Activated CD4-positive, alpha-beta T cell treated with anti-CD3 and anti-CD28 coated beads, Interleukin-2, amount 50 U/mL, for 48 hours (primary cell): ENCODE measurements at regions not wholly inside any gene's neighbourhood (a gene's known extent, or its start where the extent isn't known, plus 50 kb on each side); places are given as distances from the start of the nearest gene placed in this dataset.
A peak's percentile ranks its signal among the peaks of the same experiment; 100 is the strongest.

Source experiments
- DNase-seq, 2 experiments: peaks; one replicate each; pipeline ENCODE4 v3.0.0-alpha.2; 2020

DNA sequence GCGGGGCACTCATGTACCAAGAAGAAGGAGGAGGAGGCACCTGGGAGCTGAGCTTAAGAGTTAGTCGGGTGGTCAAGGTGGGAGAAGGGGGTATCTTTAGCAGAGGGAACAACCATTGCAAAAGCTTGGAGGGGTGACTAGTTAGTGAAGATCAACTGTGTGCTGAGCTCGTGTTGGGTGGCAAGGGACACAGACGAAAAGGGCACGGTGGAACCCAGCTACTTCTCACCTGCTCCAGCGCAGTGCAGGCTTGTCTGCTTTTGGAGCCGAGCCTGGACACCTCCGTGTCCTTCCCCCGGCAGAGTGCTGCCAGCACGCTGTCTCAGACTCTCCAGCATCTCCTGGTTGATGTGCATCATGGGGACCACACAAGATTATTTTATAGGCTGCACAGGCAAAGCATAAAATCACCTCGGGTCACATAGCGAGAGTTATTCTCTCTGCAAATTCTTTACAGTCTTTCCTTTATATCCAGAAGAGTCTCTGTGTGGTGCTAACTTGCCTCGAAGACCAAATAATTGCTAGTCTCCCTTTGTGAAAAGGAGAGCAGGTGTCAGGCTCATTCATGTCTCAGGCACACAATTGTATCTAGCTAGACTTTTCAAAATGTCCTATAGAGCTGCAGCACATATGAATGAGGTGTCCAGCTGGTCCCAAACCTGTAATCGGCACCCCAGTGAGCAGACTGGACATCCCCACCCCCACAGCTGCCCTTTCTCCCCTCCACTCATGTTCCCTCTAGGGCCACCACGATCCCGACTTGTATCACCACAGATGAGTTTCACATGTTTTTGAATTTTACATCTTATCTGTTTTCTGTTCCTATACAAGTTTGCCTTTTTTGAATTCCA lies 123.4 kb downstream of the CEBPB start:
- no peak for DNase-seq

DNA sequence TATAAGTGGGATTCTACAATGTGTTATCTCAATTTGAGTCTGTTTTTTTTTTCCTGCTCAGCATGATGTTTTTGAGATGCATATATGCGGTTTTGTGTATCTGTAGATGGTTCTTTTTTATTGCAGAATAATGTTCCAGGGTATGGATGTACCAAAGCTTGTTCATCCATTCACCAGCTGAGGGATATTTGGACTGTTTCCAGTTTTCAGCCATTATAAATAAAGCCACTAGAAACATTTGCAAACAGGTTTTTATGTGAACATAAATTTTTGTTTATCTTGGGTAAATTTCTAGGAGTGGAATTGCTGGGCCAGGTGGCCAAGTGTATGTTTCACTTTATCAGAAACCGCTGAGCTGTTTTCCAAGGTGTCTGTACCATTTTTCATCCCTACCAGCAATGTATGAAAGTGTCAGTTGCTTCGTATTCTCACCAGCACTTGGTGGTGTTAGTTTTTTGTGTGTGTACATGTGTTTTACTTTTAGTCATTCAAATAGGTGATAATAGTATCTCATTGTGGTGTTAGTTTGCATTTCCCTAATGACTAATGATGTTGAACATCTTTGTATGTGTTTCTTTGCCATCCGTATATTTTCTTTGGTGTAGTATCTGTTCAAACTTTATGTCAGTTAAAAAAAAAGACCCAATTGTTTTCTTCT lies 124.2 kb downstream of the CEBPB start:
- DNase-seq = no peak

DNA sequence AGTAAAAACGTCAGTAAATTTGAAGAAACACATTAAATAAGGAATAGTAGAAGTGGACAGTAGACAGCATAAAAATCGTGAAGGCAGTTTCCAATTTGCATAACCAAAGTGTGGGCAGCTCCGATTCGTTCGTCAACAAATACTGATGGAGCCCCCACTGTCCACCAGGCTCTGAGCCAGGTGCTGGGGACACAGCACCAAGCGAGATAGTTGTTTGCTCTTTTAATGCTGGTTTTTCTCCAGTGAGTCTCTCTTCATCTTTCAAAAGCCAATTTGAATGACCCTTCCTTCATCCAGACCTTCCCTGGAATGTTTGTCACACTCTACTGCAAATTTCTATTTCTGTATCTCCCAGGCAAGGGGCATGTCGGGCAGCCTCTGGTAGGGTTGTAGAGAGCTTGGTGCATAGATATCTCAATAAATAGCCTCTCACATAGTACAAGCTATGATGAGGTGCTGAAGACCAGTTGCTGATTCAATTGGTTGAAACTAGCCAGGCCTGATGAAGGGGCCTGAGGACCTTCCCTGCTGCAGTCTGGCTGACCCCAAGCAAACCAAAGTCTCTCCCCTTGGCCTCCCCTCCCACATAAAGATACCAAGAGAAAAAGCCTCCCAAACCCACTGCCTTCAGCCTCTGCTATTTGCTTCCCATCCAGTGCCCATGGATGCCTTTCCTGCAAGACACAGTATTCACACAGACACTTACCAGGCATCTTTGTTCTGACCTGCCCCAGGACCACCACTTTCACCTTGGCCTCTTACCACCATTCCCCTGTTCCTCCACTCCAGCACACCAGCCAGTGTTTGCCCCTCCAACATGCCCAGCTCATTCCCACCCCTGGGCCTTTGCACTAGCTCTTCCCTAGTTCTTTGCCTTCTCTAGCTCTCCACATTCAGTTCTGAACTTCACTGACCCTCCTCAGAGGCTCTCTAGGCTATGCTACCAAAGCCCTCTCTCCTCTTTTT lies 125.2 kb downstream of the CEBPB start:
- no peak for DNase-seq

DNA sequence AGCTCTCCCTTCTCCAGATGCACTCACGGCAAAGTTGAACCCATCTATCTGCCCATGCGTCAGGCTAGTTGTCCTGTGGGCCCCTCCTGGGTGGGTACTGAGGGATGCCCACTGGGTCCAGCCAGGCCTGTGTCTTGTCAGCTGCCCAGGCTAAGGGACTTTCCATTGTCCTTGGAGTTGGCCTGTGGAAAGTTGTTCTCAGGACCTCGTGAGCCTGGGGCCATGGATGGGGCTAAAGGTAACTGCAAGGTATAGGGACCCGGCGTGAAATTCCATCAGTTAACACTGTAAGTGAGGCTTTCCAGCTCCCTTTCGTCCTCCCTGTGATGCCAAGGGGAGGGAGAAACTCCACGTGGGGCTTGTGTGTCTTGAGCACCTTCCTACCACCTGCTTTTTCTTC lies 126.5 kb downstream of the CEBPB start:
- no peak for DNase-seq

DNA sequence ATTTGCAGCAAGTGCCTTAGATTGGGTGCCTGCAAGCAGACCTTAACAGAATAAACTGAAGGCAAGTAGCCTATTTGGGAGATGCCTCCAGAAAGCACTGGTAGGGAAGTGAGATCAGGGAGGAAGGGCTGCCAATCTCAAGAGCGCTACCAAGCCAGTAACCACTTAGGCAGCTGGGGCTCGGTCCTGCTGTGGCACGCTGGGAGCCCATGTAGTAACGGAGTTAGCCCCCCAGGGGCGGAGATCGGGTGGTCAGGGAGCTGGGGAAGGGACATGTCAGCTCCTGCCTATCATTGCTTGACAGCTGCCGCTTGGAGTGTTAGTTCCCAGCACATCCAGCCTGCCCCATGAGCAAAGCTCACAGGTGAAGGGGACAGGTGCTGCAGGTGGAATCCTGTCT lies 127.0 kb downstream of the CEBPB start:
- no peak for DNase-seq

DNA sequence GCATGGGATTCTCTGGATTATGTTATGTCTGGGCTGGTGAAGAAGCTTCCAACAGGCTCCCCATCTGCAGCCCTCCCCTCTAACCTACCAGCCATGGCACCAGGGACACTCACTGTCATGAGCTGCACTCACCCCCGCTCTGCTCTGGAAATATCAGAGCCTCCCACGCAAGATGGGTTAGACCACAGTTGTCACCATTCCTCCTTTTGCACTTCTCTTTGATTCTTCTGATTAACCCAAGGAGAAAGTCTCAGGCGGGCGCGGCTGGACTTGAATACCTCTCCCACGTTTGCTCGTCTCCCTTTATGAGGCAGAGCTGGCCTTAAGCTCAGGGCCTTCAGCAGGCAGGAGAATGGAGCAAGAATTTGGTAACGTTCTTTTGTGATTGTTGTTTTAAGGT lies 128.1 kb downstream of the CEBPB start:
- peak in 1 of 2 experiments; percentile 21 for DNase-seq

DNA sequence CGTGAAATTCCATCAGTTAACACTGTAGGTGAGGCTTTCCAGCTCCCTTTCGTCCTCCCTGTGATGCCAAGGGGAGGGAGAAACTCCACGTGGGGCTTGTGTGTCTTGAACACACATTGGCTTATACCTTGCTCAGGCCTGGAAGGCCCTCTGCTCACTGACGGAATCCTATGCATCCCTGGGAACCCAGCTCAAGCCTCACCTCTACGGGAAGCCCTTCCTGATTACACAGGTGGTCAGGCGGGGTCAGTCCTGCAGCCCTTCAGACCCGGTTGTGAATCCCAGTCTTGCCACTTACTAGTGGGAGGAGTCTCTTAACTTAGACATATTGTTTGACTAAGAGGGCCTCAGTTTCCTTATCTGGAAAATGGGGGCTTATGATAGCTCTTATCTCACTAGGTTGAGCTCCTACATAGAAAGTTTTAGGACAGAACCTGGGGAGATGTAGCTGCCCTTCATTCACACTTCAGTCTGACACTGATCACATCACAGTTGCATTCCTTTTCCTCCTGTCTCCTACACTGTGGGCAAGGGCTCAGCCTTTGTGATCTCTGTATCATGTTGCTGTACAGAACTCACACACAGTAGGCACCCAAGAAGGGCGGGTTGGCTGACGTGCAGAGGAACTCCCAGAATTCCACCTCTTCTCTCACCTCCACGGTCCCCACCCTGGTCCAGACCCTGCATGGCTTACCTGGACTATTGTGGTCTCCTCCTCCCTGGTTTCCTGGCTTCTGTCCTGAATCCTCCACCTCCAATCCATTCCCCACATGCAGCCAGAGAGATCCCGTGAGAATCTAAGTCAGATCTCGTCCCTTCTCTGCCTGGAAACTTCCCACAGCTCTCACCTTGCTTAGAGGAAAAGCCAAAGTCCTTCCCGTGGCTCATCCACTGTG lies 129.6 kb downstream of the CEBPB start:
- DNase-seq = no peak

DNA sequence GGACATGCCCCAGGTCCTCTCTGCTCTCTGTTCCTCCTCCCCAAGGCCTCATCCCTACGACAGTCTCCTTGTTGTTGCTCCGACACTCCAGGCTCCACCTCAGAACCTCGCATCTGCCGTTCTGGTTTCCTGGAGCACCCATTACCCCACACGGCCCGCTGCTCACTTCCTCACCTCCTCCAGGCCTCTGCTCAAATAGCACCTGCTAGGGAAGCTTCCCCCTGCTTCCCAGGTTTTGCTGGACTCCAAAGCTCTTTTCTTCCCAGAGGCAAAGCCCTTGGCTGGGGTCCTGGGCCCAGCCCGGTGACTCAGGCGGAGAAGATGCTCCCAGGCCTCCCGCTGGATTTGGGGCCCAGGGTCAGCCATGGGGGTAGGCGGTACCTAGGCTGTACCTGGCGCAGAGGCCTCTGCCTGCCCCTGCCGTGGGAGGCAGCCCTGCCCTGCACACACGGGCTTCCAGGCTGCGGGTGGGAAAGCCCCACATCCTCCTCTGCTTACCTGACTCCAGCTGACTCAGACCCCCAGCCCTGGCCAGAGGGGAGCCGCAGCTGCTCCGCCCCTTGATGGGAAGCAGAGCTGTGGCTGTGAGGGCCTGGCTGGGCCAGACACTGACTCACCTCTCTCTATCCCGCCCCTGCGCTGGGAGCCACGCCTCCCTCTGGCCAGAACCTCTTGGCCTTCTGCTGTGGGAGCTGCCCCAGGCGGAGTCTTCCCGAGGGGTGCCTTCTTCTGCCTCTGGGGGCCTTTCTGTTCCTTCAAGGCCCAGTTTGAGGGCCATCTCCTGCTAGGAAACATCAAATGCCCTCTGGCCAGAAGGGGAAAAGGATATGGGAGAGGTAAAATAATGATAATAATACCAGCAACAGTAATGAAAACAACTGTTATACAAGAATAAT lies 130.5 kb downstream of the CEBPB start:
- peak; percentile 43 to 54 for DNase-seq

DNA sequence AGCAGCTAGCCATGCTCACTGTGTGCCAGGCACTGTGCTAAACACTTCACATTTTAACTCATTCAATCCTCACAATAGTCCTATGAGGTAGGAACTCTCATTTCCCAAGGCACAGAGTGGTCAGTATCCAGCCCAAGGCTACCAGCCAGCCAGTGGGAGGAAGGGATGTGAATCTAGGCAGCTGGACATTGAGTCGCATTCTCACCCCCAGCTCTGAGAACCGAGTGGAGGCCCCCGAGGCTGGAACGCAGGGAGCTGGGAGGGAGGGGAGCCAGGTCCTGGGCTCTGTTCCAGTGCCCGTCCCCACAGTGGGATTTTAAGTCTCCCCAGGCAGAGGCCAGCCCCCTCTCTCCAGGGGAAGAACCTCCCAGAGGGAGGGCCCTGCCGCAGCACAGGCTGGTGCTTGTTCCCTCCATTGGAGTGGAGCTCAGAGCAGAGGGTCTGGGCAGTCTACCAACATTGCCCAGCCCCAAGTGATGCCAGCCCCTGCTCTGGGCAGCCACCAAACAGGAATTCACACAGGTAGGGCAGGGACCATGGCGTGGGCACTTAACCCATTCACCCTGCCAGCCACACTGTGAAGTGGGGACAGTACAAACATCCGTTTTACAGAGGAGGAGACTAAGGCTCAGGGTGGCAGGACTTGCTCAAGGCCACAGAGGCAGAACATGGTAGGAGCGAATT lies 131.3 kb downstream of the CEBPB start:
- DNase-seq = no peak

DNA sequence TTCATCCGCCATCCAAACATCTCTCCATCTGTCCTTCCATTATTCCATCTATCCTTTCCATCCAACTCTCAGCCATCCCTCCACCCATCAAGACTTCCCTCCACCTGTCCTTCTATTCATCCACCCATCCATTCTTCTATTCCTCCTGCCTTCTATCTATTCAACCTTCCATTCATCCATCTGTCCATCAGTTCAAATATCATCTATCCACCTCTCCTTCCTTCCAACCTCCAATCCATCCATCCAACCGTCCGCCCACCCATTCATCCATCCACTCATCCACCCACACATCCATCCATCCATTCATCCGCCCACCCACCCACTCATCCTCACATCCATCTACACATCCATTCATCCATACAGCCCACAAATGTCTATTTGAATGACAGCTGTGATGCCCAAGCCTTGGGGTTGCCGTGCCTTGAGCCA lies 132.1 kb downstream of the CEBPB start:
- no peak for DNase-seq

DNA sequence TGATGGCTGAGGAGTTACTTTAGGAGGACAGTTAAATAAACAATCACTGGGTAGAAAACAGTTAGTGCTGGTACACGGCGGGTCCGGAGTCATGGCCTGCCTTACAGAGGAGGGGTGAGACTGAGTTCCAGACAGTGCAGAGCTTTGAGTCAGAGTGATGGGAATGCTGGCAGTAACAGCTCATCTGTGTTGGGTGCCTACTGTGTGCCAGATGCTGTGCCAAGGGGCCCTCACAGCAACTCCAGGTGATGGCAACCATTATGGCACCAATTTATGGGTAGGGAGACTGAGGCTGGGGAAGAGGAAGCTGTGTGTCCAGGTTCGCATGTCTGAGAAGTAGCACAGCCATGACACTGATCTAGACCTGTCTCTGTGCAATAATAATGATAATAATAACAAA lies 132.6 kb downstream of the CEBPB start:
- no peak for DNase-seq

DNA sequence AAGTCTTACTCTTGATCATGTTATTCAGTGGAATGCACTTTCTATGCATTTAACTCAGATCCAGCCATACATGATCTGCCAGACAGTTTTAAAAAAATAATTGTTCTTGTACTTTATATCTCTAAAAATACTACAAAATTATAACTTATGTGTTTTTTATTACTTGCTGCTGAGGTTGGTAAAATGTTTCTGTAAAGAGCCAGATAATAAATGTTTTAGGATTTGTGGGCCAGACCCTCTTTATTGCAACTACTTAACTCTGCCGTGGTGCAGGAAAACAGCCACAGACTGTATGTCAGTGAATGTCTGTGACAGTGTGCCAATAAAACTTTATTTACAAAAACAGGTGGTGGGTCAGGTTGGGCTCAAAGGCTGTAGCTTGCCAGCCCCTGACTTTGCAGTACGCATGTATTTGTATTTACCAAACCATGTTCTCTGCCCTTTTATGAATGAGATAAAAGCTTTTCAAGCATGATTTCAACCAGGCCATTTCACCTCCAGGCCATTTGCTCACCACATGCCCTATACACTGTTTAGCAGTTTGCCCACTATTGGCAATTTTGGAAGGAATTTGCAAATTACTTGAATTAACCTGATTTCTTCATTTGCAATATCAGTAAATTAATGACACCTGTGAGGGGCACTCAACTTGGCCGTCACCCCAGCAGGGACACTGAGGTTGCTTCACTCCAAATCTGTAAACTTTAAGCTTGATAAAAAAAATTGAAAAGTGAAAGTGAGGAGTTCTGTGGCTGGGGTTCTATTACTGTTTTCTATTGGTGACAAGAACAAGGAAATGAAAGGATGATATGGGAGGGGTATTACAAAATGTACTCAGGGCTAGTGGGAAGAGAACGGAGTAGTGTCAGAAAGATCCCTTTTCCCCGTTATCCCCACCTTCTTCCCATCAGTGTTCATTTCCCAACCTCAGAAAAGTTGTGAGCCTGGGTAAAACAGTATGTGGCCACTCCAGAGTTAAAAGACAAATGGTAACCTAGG lies 133.4 kb downstream of the CEBPB start:
- no peak for DNase-seq

DNA sequence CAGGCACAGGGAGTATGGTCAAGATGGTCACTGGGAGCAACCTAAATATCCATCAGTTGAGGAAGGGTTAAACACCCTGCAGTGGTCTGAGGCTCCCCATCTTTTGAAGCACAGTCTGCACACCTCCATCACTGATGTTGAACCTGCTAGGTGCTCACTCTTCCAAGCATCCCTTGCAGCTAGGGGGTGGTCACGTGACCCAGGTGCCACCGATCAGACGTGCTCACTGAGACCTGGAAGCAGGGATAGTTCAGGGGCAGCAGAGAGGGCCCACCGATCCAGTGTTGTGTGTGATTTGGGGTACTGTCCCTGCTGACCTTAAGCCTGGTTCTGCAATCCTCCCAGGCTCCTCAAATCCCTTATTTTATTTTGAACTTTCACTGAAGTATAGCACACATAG lies 134.6 kb downstream of the CEBPB start:
- no peak for DNase-seq

DNA sequence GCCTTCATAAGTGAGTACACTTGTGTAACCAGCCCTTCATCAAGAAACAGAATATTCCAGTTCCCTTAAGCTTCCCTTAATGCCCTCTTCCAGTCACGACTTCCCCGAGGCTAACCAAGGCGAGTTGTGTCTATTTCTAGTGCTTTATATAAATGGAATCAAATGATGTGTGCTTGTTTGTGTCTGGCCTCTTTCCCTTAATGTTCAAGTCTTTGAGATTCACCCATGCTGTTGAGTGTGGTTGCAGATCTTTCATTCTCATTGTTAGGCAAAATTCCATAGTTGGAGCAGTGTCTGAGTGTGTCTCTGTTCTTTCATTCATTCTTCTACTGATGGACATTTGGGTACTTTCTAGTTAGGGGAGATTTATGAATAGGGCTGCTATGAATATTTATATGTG lies 135.0 kb downstream of the CEBPB start:
- no peak for DNase-seq

DNA sequence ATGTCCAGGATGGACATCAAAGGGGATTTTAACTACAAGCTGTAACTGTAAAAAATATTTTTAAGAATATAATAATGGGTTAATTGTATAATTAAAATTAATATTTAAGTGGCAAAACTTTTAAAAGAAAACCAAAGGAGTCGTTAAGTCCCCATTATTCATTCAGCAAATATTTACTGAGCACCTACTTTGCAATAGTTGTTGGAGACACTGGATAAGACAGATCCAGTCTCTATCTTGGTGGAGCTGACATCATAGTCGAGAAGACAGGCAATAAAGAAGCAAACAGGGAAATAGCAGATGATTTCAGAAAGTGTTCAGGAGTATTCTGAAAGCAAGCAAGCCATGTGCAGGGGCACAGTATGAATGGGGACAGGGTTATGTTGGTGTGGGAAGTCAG lies 137.0 kb downstream of the CEBPB start:
- no peak for DNase-seq

DNA sequence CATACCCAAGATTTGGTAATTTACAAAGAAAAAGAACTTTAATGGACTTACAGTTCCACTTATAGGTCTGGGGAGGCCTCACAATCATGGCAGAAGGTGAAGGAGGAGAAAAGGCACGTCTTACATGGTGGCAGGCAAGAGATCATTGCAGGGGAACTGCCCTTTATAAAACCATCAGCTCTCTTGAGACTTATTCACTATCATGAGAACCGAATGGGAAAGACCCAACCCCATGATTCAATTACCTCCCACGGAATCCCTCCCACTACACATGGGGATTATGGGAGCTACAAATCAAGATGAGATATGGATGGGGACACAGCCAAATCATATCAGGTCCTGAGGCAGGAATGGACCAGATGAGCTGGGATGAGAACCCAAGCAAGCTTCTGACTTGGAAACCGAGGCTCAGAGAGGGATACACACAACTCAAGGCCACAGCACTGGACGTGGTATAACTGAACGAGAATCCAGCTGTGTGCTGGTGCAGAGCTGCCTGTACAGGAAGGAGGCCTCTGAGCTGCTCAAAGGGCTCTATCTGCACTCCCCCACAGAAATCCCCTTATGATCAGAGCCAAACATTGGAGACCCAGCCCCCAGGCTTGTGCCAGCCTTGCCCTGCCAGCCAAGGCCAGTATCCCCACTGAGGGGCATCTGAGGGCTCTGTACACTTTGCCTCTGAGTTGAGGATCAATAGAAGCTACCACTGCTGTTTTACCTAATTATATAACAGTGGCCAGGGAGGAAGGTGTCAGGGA lies 137.8 kb downstream of the CEBPB start:
- no peak for DNase-seq

DNA sequence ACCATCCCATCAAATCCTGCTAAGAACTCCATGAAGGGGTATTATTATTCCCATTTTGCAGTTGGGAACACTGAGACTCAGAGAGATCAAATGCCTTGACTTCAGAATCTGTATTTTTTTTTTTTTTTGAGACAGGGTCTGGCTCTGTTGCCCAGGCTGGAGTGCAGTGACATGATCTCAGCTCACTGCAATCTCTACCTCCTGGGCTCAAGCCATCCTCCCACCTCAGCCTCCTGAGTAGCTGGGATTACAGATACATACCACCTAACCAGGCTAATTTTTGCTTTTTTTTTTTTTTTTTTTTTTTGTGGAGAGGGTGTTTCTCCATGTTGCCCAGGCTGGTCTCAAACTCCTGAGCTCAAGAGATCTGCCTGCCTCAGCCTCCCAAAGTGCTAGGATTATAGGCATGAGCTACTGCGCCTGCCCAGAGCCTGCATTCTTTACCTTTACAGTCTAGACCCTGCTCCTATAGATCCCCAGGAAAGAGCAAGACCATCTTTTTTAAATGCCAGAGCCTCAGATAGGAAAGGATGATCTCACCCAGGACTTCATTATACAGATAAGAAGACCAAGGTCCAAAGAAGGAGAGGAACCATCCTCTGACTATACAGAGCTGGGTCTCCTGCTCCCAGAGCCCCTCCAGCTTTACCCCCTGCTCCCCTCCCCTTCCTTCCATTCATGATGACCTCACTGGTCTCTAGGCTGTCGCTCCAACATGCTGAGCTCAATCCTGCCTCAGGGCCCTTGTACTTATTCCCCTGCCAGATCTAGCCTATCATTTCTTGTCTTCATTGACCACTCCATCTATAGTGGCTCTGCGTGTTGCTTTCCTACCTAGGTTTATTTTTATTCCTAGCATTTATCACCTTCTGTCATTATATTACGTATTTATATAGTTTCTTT lies 138.6 kb downstream of the CEBPB start:
- DNase-seq = no peak
